A673 (cell line): ENCODE measurements at regions not wholly inside any gene's neighbourhood (a gene's known extent, or its start where the extent isn't known, plus 50 kb on each side); places are given as distances from the start of the nearest gene placed in this dataset.

Source experiments
- BruUV-seq: library from RNA; stranded (reverse); fragments of 400-500 nt; replicated peaks from 2 replicates; lab custom pipeline; 2021; lab: Mats Ljungman, UMichigan
- CTCF ChIA-PET: fragments of 300-600 bp; sonication (Branson Sonifier 250); formaldehyde crosslinking; loops from one replicate; lab custom pipeline; 2022; ENCODE audit warnings: antibody characterized with exemption; lab: Charles Lee
- POLR2A ChIA-PET: fragments of 300-600 bp; sonication (Branson Sonifier 250); formaldehyde crosslinking; loops from one replicate; lab custom pipeline; 2022; ENCODE audit warnings: antibody characterized with exemption; ENCODE audit not compliant: low non-redundant PET; lab: Charles Lee
- DNase-seq: peaks from one replicate; pipeline ENCODE4 v3.0.0-alpha.2; 2015; ENCODE audit warnings: low spot score
- H3K27ac ChIP-seq: fragments of 200-600 bp; sonication (generic); 2 replicates; pipeline ENCODE4 v1.5.1; 2016; ENCODE audit warnings: mixed run types, low read depth, mild to moderate bottlenecking, mixed read lengths, antibody characterized with exemption, low read length; ENCODE audit not compliant: poor library complexity, severe bottlenecking
- H3K27me3 ChIP-seq: fragments of 200-600 bp; sonication (generic); replicated peaks from 2 replicates; pipeline ENCODE4 v1.6.1; 2017; ENCODE audit warnings: mixed run types, low read depth, mild to moderate bottlenecking, mixed read lengths, antibody characterized with exemption, low read length; ENCODE audit not compliant: insufficient read depth, poor library complexity
- H3K36me3 ChIP-seq: fragments of 200-600 bp; sonication (generic); 2 replicates; pipeline ENCODE4 v1.6.1; 2016; ENCODE audit warnings: mixed run types, mild to moderate bottlenecking, mixed read lengths, antibody characterized with exemption, low read length; ENCODE audit not compliant: insufficient read depth, poor library complexity, severe bottlenecking
- H3K4me1 ChIP-seq: fragments of 200-600 bp; sonication (generic); 2 replicates; pipeline ENCODE4 v1.6.1; 2017; ENCODE audit warnings: mixed run types, mild to moderate bottlenecking, mixed read lengths, antibody characterized with exemption, low read length; ENCODE audit not compliant: insufficient read depth, poor library complexity, severe bottlenecking
- H3K4me3 ChIP-seq: fragments of 200-600 bp; sonication (generic); 2 replicates; pipeline ENCODE4 v1.5.1; 2016; ENCODE audit warnings: low read depth, mixed run types, mild to moderate bottlenecking, mixed read lengths, low read length; ENCODE audit not compliant: poor library complexity, severe bottlenecking
- H3K9me3 ChIP-seq: fragments of 200-600 bp; sonication (generic); 2 replicates; pipeline ENCODE4 v1.6.1; 2016; ENCODE audit warnings: mixed run types, low read depth, mild to moderate bottlenecking, mixed read lengths, antibody characterized with exemption, low read length; ENCODE audit not compliant: poor library complexity, severe bottlenecking
- EZH2 ChIP-seq: fragments of 200-600 bp; sonication (generic); IDR thresholded peaks from 2 replicates; pipeline ENCODE4 v1.6.1; 2017; ENCODE audit warnings: borderline replicate concordance, low read depth, mild to moderate bottlenecking, mixed read lengths, antibody characterized with exemption, low read length; ENCODE audit not compliant: poor library complexity, severe bottlenecking
- intact Hi-C: fragments of 100-400 bp; cut with micrococcal nuclease; formaldehyde crosslinking; loops from one replicate; pipeline ENCODE4 v1.10.0; 2022; ENCODE audit not compliant: unreplicated experiment
- TF ChIP-seq, protein P1 (sequence below): fragments of 300-800, 200-600 bp; sonication (generic); conservative IDR thresholded peaks from 2 replicates; pipeline ENCODE4 v1.5.1; 2017; ENCODE audit warnings: low read depth, mild to moderate bottlenecking, antibody characterized with exemption, low read length, moderate library complexity, mixed read lengths

DNA sequence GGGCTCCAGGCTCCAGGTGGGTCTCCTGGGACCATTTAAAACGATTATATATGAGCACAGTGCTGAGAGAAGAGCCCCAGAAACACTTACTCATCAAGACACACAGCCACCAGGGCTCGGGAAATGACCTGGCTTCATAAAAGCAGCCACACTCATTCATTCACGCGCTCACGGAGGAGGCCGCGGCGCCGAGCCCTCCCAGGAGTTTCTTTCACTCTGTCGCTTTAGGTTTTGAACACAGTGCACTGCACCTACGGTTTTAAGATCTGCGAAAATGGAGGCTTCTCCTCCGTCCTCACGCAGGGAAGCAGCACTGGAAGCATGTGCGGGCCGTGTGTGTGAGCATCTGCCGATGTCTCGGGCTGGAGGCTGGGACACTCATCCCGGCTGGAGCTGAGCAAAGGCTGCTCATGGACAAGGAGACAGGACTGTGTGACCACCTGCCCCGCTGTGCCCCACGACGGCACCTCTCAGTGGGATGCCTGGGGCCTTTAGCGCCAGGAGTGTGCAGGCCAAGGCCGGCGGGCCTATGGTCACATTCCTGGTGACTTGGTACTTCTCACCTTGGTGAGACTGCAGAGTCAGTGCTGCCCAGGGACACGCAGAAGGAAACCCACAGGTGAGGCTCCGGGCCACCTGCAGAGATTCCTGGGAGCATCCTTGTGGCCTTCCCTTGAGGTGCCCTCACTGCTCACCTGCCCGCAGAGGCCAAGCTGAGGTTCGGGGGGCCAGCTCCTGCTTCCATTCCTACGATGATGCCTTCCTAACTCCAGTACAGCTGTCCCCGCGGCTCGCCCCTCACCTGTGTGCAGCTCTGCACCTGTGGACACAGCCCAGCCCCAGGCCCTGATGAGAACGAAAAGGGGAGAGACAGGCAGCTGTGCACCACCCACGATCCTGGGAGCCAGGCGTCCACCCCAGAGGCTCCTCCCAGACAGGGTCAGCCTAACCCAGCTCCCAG lies 872.0 kb downstream of the BRD1 start:
- Histone ChIP-seq H3K4me1 (no peaks in the 10 kb centered on the region), H3K27me3 (no peaks in the 10 kb centered on the region), H3K9me3 (no peaks in the 10 kb centered on the region), H3K36me3 (no peaks in the 10 kb centered on the region), H3K27ac (no peak overlapping the region), H3K4me3 (no peak overlapping the region)
- no peak for DNase-seq
- ChIA-PET CTCF (no interaction called here), POLR2A (no interaction called here)
- TF ChIP-seq, protein P1, sequence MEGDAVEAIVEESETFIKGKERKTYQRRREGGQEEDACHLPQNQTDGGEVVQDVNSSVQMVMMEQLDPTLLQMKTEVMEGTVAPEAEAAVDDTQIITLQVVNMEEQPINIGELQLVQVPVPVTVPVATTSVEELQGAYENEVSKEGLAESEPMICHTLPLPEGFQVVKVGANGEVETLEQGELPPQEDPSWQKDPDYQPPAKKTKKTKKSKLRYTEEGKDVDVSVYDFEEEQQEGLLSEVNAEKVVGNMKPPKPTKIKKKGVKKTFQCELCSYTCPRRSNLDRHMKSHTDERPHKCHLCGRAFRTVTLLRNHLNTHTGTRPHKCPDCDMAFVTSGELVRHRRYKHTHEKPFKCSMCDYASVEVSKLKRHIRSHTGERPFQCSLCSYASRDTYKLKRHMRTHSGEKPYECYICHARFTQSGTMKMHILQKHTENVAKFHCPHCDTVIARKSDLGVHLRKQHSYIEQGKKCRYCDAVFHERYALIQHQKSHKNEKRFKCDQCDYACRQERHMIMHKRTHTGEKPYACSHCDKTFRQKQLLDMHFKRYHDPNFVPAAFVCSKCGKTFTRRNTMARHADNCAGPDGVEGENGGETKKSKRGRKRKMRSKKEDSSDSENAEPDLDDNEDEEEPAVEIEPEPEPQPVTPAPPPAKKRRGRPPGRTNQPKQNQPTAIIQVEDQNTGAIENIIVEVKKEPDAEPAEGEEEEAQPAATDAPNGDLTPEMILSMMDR, result no peak
- TF ChIP-seq EZH2, result no peak
- BruUV-seq, result no TSS peak
- intact Hi-C loops, result no loop called here

DNA sequence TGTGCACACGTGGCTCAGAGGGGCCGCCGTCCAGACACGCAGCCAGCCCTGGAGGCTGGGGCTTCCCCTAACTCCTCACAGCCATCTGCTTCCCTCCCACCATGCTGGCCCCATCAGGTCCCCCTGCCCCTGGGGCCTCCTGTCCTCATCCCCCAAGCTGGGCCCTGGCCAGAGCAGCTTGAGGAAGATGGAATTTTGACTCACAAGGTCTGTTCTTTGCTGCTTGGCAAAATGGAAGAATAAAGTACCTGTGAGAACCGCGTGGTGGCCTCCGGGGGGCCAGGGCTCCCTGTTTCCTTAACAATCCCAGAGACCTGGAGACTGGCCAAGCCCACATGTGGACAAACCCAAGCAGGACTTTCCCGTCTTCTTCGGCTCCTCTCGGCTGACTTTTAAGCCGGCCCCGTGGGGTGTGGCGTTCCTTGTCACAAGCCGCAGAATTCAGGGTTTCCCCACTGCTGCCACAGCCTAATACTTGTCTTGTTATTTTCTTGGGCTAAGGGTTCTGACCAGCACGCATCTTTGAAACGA lies 872.8 kb downstream of the BRD1 start:
- BruUV-seq, result no TSS peak
- CTCF ChIA-PET, result no interaction called here
- no peak for TF ChIP-seq EZH2
- TF ChIP-seq, protein P1, result no peak
- no peak for DNase-seq
- H3K4me1 ChIP-seq, result no peaks in the 10 kb centered on the region
- H3K4me3 ChIP-seq, result no peak overlapping the region
- no peaks in the 10 kb centered on the region for H3K9me3 ChIP-seq
- H3K27me3 ChIP-seq, result no peaks in the 10 kb centered on the region
- no peaks in the 10 kb centered on the region for H3K36me3 ChIP-seq
- intact Hi-C loops, result no loop called here
- POLR2A ChIA-PET, result no interaction called here
- H3K27ac ChIP-seq, result no peak overlapping the region

DNA sequence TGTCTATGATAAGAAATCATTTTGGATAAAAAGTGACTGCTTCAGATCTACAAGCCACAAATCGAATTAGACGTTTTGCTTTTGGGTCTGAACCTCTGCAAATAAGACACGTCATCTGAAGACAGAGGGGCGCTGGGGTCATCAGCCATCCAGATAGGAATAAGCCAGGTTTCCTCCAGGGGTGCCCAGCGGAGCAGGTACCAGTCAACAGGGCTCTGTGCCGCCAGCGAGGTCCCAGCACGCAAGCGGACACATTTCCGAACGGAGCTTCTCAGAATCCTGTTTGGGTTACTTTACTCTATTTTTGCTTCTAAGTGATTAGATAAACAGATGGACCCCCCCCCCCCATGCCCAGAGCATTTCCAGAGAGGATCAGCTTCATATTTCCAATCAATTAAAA lies 873.8 kb downstream of the BRD1 start:
- ChIA-PET CTCF (no interaction called here), POLR2A (no interaction called here)
- BruUV-seq, result no TSS peak
- no peaks in the 10 kb centered on the region for H3K9me3 ChIP-seq
- intact Hi-C loops, result no loop called here
- H3K36me3 ChIP-seq, result no peaks in the 10 kb centered on the region
- no peak for TF ChIP-seq EZH2
- TF ChIP-seq, protein P1, result no peak
- H3K27me3 ChIP-seq, result no peaks in the 10 kb centered on the region
- no peak for DNase-seq
- H3K27ac ChIP-seq, result no peak overlapping the region
- H3K4me1 ChIP-seq, result no peaks in the 10 kb centered on the region
- H3K4me3 ChIP-seq, result no peak overlapping the region
